ENCODE measurements at regions not wholly inside any gene's neighbourhood (a gene's known extent, or its start where the extent isn't known, plus 50 kb on each side); places are given as distances from the start of the nearest gene placed in this dataset.

DNA sequence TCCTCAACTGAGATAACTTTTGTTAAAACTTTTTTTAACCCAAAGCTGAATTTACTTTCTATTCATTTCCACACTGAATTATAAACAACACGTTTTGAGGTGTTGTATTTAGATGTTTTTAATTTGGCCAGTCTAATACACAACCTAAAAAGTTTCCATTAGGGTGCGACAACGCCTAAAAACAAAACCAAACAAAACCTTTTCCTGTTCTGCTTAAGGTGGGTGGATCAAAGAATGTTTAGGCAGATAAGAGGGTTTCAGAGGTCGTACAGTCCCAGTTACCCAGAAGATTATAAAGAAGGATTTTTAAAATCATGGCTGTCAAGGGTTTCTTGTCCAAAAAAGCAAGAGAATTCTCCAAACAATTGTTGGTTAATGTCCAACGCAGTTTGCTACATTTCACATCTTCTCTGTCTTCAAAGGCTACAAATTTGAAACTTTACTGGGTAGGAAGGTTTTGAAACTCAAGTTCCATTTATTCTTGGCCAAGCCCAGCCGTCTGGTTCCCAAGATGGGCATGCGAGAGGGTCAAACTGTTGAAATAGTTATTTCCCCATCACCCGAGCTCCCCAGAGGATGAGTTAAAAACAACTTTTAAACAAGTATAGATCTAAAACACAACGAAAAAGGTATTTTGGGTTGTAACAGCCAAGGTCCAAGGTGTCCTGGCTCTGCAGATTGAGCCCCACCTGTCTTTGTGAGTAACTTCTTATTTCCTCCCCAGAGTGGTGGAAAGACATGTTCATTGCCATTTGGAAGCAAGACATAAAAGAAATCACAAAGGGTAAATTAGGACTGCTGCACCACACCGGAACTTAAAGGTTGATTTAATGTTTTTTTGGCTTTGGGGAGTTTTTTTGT lies 122.8 kb upstream of the MAP3K1 start:
- H3K27ac ChIP-seq = no peak overlapping the region

DNA sequence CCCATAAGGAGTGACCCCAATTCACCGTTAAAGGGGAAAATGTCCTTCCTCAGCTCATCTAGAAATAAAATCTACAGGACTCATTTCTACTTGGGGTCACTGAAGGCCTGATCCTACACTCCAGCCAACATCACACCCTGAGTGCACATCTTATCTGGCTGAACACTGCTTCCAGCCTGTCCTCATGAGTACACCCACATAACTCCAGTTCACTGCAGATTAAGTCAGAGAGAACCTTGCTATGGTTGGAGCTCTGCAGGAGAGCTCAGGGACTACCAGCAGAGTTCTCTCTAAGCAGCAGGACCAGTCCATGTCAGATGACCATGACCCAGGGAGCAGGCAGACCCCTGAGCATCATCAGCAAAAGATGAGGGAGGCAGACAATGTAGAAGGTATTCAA lies 126.9 kb upstream of the MAP3K1 start:
- H3K4me1 ChIP-seq = no peaks in the 10 kb centered on the region
- H3K27me3 ChIP-seq (ENCODE audit: insufficient read depth in 3 of 3, low read length in 2 of 3) = no peaks in the 10 kb centered on the region
- H3K4me3 ChIP-seq = no peak overlapping the region
- intact Hi-C loops (cut with DNase I) = no loop called here
- ATAC-seq = no peak
- H3K27ac ChIP-seq = no peak overlapping the region
- TF ChIP-seq, protein P1, sequence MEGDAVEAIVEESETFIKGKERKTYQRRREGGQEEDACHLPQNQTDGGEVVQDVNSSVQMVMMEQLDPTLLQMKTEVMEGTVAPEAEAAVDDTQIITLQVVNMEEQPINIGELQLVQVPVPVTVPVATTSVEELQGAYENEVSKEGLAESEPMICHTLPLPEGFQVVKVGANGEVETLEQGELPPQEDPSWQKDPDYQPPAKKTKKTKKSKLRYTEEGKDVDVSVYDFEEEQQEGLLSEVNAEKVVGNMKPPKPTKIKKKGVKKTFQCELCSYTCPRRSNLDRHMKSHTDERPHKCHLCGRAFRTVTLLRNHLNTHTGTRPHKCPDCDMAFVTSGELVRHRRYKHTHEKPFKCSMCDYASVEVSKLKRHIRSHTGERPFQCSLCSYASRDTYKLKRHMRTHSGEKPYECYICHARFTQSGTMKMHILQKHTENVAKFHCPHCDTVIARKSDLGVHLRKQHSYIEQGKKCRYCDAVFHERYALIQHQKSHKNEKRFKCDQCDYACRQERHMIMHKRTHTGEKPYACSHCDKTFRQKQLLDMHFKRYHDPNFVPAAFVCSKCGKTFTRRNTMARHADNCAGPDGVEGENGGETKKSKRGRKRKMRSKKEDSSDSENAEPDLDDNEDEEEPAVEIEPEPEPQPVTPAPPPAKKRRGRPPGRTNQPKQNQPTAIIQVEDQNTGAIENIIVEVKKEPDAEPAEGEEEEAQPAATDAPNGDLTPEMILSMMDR (IDR thresholded peaks at IDR 0.05) = no peak
- 59 to 76% (median 74%) methylated on average over 1 of the region's 1 CpG for WGBS, 3 donors
- no peaks in the 10 kb centered on the region for H3K9me3 ChIP-seq
- no peaks in the 10 kb centered on the region for H3K36me3 ChIP-seq (ENCODE audit: insufficient read depth in 1 of 2, low read depth in 1 of 2)
- DNase-seq = no peak

More for the DNA sequence above, 122.8 kb upstream of the MAP3K1 start:
- Histone ChIP-seq H3K4me1 (no peaks in the 10 kb centered on the region), H3K36me3 (ENCODE audit: insufficient read depth in 1 of 2, low read depth in 1 of 2) (no peaks in the 10 kb centered on the region), H3K27me3 (ENCODE audit: insufficient read depth in 3 of 3, low read length in 2 of 3) (no peaks in the 10 kb centered on the region), H3K9me3 (no peaks in the 10 kb centered on the region), H3K4me3 (no peak overlapping the region)
- intact Hi-C loops (cut with DNase I) = no loop called here
- WGBS, 3 donors = 69 to 71% (median 71%) methylated on average over 10 of the region's 10 CpGs
- ATAC-seq = no peak
- TF ChIP-seq, protein P1 (IDR thresholded peaks at IDR 0.05) = no peak
- no peak for DNase-seq

DNA sequence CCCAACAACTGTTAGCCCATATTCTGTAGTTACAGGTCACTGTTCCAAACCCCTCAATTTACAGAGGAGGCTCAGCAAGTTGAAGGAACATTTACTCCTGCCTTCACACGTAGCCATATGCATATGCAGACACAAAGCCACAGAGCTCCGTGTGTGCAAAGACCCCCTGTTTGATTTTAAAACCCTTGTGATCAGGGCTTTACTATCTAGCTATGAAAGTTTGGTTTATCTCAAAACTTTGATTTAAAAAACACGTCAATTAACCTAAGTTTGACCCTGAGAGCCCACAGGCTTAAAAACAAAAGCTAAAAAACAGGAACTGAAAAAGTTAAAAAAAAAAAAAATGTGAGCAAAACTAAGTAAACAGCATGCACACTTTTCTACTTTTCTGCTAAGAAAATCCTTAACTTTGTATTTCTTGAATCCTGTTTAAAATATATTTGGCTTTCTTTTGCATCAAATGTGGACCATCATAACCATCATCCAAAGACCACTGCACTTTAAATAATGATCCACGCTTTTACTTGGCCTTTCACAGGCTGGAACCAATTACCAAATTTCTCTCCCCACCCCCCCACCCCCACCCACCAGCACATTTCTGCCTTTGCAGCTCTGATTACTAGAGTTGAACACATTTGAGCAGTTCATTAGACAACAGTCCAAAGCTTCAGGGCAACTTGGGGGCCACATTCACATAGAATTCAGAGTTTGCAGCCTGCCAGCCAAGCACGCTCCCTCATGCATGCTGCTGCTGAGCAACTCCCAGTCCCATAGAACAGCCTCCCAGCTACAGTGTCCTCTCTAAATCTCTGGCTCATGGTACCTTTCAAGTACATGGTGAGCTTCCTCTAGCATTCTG lies 128.8 kb upstream of the MAP3K1 start:
- WGBS, 3 donors = 58 to 70% (median 61%) methylated on average over 5 of the region's 5 CpGs

DNA sequence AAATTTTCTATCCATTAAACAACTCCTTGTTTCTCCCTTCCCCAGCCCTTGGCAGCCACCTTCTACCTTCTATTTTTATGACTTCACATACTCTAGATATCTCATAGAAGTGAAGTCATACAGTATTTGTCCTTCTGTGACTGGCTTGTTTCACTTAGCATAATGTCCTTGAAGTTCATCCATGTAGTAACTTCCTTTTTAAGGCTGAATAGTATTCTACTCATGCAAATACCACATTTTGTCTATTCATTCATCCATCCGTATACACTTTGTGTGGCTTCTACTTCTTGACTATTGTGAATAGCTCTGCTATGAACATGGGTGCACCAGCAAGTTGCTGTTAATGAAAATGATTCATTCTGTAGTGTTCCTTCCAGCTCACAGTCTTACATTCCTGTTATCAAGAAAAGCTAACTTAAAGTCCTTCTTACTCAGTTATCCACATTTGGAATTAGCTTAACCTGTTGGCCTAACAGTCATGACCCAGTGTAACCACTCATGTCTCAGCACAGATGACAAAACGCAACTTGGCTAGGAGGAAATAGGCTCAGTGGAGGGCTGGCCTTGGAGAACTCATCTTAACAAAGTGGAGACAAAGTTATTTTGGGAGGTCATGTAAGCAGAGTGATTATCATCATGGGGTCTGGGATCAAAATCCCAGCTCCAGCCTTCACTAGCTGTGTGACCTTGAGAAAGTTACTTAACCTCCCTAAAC lies 129.7 kb upstream of the MAP3K1 start:
- no peaks in the 10 kb centered on the region for H3K4me1 ChIP-seq
- ATAC-seq (no peak), DNase-seq (no peak)
- TF ChIP-seq, protein P1 (IDR thresholded peaks at IDR 0.05) = no peak
- intact Hi-C loops (cut with DNase I) = no loop called here
- H3K36me3 ChIP-seq (ENCODE audit: insufficient read depth in 1 of 2, low read depth in 1 of 2) = no peaks in the 10 kb centered on the region
- no peaks in the 10 kb centered on the region for H3K9me3 ChIP-seq
- WGBS, 3 donors = 41 to 68% (median 66%) methylated on average over 2 of the region's 2 CpGs
- H3K4me3 ChIP-seq = no peak overlapping the region
- H3K27ac ChIP-seq = no peak overlapping the region
- no peaks in the 10 kb centered on the region for H3K27me3 ChIP-seq (ENCODE audit: insufficient read depth in 3 of 3, low read length in 2 of 3)

More for the DNA sequence above, 128.8 kb upstream of the MAP3K1 start:
- Histone ChIP-seq H3K4me1 (no peaks in the 10 kb centered on the region), H3K36me3 (ENCODE audit: insufficient read depth in 1 of 2, low read depth in 1 of 2) (no peaks in the 10 kb centered on the region), H3K4me3 (no peak overlapping the region), H3K9me3 (no peaks in the 10 kb centered on the region), H3K27me3 (ENCODE audit: insufficient read depth in 3 of 3, low read length in 2 of 3) (no peaks in the 10 kb centered on the region), H3K27ac (no peak overlapping the region)
- TF ChIP-seq, protein P1 (IDR thresholded peaks at IDR 0.05) = no peak
- DNase-seq (no peak), ATAC-seq (no peak)
- intact Hi-C loops (cut with DNase I) = no loop called here

Measured in psoas muscle (tissue), 7 donors.